COLO668 (cell line): ENCODE measurements at regions not wholly inside any gene's neighbourhood (a gene's known extent, or its start where the extent isn't known, plus 50 kb on each side); places are given as distances from the start of the nearest gene placed in this dataset.
"Not testable (repeated sequence)": the region's sequence is repeated elsewhere in the genome, so short reads cannot be mapped to it uniquely, and the experiment has no call there.

Source experiments
- DNase-seq: peaks from one replicate; lab custom pipeline; 2025; ENCODE audit not compliant: unreplicated experiment; lab: John Stamatoyannopoulos, UW

DNA sequence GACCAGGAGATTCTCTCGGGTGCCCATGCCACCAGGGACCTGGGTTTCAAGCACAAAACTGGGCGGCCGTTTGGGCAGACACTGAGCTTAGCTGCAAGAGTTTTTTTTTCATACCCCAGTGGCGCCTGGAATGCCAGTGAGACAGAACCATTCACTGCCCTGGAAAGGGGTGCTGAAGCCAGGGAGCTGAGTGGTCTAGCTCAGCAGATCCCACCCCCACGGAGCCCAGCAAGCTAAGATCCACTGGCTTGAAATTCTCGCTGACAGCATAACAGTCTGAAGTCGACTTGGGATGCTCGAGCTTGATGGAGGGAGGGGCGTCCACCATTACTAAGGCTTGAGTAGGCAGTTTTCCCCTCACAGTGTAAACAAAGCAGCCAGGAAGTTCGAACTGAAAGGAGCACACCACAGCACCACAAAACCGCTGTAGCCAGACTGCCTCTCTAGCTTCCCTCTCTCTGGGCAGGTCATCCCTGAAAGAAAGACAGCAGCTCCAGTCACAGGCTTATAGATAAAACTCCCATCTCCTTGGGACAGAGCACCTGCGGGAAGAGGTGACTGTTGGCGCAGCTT lies 157.7 kb downstream of the GIPC2 start:
- not testable (repeated sequence) for DNase-seq

DNA sequence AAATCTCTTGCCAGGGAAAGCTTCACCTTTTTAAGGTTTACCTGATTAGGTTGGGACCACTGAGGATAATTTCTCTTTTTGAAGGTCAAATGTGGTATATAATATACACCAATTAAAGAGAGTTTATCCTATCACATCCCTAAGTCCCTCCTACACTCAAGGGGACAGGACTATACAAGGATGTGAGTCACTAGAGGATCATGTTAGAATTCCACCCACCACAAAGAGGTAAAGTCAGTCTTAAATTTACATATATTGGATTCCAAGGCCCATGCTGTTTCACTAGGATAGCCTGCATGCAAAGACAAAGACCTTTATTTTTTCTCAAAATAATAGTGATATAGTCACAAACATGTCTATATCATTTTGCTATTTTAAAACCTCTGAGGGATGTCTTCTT lies 164.4 kb downstream of the GIPC2 start:
- no peak for DNase-seq

DNA sequence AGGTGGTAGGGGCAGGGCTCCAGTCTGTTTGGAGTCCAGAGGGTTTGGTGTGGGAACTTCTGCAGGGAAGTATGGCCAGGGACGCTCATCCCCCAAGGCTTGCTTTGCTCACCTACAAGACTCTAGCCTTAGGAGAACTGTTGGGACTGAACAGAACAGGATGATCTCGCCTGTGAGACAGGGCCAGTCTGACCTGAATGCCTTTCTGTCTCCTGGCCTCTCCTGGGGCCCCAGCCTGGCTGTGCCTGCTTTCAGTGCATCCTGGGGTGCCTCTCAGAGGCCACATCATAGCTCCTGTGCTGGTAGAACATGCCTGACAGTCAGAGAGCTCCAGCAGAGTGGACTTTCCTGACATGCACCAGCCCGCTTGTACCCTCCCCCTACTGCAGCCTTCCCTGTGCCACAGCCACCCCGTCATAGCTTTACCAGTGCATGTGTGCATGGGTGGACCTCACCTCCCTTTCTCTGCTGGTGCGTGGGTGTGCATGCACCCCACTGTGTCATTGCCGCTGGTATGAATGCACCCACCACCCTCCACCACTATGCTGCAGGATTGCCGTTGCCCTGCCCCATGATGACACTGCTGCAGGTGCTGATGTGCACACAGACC lies 165.8 kb downstream of the GIPC2 start:
- no peak for DNase-seq

DNA sequence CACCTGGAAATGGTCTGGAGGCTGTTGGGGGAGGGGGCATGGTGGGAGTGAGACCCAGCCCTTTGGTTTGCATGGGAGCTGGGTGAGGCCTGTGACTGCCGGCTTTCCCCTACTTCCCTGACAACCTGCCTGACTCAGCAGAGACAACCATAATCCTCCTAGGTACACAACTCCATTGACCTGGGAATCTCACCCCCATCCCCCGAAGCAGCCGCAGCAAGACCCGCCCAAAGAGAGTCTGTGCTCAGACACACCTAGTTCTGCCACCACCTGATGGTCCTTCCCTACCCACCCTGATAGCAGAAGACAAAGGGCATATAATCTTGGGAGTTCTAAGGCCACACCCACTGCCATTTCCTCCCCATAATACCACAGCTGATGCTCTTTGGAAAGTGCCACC lies 168.6 kb downstream of the GIPC2 start:
- DNase-seq, result no peak

DNA sequence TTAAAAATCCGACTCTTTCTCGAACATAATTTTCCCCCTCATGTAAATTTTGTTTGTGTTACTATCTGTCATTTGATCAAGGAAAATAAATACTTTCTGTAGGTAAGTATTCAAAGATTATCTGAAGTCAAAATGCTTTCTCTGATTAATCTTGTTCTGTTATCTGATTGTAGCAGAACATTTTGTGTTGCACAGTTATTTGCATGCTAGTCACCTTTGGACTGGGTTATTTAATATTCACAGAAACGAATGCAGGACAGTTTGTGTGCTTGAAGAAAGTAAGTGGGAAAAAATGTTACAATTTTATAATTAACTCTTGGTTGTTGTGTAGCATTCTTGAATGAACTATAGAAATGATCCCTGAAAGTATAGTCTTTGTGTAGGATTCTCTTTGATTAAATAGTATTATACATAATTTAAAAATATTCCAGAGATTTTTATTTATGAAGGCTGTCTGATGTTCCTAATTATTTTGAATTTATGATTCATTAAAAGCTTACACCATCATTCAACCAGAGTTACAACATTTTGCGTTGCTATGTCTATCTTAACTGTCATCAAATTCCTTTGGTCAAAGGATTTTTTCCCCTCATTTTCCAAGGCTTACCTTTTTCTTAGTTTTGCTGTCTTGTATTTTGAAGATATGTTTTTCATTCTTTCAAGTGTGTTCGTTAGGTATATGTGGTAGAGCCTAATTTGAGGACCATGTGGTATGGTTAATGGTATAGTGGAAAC lies 176.6 kb downstream of the GIPC2 start:
- DNase-seq, result no peak

DNA sequence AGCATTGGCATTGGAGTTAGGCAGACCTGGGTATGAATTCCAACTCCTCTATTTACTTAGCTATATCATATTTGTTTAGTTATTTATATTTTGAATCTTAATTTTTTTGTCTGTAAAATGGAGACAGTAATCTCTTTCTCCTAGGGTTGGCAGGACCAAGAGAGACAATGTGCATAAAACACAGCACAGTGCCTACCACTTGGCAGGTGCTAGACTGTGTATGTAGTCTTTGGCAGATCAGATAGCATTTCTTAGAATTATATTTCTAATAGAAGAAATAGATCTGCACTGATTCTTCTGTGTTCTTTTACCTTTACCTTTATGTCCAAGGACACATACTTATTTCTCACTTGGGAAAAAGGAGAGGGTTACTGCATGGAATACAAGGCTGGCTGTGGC lies 177.2 kb downstream of the GIPC2 start:
- DNase-seq, result no peak

DNA sequence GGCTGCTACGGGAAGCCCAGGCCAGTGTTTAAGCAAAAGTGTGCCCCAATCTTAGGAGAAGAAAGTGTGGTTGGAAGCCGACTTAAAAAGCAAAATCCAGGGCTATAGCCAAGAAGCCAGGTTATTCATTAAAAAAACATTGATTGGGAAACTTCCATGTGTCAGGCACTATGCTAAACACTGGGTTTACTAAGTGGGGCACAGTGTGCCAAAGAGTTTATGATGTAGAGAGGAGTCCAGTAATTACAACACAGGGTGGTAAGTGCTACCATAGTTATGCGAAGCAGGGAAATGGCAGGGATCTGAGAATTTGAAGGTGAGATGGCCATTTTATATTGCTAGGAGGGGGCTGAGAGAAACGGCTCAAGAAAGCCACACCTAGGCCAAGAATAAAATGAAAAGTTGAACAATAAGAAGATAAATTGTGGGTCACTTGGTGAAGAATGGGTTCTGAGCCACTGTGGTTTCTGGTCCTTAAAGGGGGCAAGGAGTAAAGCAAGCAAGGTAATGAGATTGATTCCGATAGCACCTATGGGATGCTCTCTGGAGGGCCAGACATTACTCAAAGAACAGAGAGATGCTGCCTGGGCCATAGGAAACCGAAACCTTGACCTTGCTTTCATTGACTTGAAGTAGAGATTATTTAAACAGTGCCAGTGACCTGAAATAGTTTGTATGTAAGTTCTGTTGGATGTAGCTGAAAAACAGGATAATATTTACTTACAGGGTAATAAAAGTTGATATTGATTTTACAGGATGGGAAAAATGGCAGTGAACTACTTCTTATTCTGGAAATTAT lies 177.8 kb downstream of the GIPC2 start:
- no peak for DNase-seq

DNA sequence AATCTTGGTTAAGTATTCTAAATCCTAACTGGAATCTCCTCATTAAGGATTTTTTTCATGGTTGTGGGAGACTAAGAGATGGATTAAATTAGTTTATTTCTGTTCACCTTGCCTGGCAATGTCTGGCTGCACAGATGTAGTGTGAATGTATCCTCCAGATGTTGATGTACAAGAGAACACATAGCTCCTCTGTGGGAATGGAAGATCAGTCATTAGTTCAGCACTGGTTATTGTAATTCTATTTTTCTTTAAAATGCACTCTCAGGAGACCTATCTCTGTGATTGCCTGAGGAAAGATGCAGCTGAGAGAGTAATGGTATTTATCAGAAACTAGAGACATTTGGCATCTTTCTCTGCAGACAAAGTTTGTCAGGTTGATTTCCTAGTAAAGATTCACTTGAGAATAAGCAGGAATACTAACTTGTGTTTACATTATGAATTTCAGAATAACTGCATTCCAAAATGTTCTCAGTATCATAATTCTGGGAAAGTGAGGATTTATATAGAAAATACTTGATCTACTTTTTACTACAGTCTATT lies 178.6 kb downstream of the GIPC2 start:
- DNase-seq, result no peak

DNA sequence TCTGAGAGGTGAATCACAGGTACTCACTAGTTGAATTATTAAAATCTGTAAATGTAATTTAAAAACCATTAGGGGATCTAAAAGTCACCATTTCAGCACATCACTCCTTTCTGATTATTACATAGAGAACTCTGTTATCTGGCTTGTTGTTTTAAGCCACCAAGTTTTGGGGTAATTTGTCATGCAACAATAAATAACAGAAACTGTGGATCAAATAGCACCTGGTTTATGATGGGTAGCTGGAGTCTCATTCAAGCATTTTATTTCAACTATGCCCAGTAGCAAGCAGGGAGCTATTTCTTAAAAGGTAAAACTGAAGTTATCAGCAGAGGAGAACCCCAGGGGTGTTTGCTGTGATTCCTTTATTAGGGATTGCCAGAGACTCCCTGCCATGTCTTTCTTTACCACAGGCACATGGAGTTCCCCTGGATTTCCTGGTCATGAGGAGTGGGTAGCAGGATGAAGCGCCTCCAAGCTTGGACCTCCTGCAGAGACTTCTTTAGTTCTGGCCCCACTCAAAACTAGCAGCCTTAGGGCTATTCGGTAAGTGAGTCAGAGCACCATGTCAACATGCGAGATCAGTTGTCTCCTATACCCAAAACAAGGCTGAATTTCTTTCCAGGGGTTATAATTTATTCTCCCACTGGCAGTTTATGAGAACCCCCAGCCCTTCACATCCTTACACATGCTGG lies 179.2 kb downstream of the GIPC2 start:
- DNase-seq, result no peak

DNA sequence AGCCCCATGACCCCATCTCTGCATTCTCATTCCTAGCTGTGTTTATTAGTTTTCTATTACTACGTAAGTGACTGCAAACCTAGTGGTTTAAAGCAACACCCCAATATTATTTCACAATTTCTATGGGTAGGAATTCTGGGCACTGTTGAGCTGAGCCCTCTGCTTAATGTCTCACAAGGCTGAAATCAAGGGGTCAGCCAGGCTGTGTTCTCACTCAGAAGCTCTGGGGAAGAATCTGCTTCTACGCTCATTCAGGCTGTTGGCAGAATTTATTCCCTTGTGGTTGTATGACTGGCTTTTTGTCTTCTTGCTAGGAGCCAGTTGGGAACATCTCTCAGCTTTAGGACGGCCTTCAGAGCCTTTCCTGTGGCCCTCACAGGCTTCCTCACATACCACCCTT lies 181.0 kb downstream of the GIPC2 start:
- DNase-seq, result no peak

DNA sequence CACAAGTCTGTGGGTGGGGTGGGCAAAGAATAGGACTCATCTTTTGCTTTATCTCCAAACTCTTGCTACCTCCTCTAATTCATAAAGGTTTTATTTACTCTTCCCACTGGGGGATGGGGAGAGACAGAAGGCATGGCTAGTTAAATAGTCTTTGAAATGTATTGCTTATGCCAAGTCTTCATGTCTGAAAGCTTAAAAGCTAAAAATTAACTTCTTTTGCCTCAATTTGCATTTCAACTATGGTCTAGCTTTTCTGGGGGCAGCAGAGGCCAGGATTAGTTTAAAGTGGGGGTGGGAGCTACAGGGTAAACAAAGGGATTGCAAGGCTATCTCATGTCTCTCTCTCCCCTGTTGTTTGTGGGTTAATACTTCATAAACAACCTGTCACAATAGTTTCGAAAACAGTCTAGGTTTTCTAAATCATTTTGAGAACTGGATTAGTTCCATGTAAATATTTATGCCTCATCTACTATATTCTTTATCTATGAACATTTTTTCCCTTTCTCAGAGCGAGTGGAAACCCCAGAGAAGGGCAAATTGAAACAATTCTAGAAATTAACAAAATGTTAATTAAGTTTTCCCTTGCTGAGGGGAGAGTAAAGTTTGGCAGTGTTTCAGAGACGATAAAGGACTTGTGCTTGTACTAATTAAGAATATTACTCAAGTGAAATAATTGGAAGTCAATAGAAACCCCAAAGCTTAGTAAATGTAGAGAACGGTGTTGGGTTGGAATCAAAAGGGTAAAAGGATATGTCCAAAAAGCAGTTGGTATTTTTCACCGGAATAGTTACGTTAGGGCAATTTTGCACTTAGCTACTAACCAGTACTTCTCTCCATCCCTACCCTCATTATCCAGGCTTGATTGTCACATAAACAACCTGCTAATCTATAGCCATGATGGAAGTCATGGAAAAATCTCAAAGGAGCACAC lies 182.2 kb downstream of the GIPC2 start:
- no peak for DNase-seq

DNA sequence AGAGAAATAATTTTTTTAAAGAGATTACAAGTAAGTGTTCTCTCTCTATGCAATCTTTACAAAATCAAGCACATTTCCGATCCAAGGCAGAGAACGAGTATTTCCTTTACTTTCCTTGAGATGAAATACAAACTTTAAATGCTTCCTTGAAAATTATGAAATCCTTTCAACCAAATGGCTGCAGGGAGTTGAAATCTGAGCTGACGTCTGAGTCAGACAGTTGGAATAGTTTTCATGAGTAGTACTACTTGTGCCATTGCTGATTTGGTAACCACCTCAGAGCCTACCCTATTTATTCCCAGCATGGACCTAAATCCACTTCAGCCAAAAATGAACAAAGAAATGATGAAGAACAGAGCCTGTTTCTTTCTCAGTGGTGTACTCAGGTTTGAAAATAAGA lies 183.6 kb downstream of the GIPC2 start:
- no peak for DNase-seq

DNA sequence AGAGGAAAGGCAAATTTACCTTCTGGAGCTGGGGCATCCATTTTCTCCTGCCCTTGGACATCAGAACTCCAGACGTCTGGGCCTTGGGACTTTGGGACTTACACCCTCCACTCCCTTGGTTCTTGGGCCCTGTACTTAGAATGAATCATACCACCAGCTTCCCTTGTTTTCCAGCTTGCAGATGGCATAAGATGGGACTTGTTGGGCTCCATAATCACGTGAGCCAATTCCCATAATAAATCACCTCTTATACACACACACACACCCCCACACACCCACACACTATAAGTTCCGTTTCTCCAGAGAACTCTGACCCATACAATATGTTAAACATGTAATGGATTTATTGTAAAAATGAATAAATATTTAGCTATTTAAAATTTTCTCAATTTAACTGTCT lies 185.7 kb downstream of the GIPC2 start:
- DNase-seq, result no peak

DNA sequence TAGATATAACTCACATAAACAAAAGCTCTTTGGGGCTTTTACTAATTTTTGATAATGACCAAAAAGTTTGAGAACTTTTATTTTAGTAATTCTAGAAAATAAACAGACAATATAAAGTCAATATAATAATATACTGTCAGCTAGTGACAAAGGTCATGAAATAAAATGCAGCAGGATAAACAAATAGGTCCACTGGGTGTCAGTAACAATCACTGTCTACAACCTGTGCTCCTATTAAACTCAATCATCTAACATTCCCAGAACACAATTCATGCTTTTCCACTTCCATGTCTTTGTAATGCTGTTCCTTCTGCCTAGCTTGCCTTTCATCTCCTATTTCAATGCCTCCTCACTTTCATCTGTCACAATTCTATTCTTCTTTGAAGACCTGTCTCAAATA lies 186.1 kb downstream of the GIPC2 start:
- no peak for DNase-seq

DNA sequence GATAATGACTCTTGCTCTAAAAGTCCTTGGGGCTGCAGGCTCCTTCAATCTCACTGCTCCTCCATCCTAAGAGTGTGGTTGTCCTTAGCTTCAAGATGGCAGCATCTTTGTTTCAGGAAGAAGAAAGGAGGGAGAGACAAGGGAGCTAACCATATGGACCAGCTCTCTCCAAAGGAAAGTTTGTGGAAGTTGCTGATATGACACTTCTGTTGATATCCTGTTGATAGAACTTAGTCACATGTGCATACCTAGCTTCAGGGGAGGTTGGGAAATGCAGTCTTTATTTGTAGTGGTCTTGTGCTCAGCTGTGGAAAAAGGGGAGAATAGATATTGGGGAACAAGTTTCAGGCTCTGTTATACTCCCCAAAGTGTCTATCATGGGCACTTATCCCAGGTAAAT lies 186.9 kb downstream of the GIPC2 start:
- no peak for DNase-seq

DNA sequence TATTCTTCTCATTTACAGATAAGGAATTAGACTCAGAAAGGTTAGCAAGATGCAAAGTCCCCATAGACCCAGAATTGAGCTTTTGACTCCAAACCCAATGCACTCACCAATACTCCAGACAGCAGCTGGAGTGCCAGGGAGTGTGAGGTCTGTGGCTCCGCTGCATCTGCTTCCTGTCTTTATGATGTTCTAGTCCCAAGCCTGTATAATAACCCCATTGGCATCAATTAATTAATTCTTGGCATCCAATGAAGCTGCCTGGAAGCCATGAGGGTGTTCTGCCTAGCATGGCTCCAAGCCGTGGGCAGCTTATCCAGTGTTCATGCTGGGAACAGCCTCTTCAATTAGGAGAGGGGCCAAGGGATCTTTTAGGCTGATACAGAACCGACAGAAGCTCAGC lies 188.7 kb downstream of the GIPC2 start:
- no peak for DNase-seq

DNA sequence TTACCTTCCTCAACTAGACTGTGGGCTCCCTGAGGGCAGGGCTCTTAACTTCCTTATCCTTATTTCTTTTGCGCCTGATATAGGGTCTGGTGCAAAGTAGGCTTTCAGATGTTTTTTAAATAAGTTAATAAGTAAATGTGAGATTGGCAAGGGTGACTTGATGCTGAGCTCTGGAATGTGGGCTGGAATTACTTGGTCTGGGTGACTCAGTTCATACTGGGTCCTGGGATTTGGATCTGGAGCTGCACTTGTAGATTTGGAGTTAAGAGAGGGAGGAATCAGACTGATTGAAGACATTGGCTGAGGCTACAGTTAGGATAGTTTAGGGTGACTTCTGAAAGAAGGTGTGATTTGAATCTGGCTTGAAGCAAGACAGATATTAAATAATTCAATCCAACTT lies 190.9 kb downstream of the GIPC2 start:
- DNase-seq, result no peak

DNA sequence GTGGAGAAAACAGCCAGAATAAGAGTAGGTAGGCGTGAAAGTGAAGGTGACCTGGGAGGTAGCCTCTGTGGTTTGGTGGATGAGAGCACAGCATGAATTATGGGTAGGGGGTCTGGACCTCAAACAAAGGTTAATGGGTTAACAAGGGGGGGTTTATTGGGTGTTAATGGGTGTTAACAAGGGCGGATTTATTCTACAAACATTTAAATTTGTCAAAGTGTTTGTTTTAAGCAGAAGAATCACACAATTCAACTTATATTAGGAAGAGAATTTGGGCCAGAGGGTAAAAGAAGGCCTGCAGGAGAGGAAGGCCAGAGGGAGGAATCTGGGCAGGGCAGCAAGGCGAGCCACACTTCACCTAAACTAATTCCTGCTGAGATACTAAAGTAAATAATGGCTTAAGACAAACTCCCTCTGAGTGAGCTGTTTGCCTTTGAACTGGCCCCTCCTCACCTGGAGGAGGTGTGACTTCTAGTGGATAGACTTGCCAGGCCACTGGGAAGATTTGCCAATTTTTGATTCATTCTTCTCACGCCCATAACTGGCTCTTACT lies 191.7 kb downstream of the GIPC2 start:
- DNase-seq, result no peak

DNA sequence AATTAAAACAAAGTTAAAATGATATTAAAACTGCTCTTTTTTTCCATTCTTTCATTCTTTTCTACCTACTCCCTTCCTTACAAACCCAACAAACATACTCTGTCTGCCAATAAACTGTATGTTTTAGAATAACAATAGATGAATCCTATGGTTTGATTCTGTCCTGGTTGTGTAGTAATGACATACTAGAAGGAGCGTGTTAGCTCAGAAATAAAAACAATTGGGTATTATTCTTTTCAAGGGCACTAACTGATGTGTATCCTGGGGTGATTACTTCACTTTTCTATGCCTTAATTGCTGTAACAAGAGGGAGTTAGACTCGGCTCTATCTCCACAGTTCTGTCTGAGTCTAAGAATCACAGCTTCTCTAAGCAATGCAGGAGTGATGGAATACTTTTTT lies 194.4 kb downstream of the GIPC2 start:
- no peak for DNase-seq

DNA sequence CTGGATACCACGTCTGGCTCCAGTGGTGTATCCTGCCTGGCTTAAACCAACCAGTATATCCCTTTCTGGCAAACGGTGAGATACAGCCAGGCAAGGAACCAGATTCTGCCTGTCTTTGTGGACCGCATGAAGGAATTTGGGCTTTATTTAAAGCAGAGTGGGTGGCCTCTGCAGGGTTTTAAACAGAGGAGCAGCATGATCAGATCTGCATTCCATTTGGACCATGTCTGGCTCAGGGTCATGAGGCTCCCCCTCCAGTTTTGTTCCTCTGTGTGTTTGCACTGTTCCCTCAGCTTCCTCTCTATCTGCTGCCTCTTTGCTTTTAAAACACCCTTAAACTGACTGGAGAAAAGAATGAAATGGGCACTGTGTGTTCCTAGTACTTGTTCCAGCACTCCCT lies 195.0 kb downstream of the GIPC2 start:
- DNase-seq, result no peak
